ENCODE measurements at regions not wholly inside any gene's neighbourhood (a gene's known extent, or its start where the extent isn't known, plus 50 kb on each side); places are given as distances from the start of the nearest gene placed in this dataset.

GRCh38 chr10:9416331-9416730, 1361.8 kb downstream of the GATA3 start:
- TF ChIP-seq POLR2A (IDR thresholded peaks at IDR 0.05) (no peak), CTCF (IDR thresholded peaks at IDR 0.05) (no peak)
